Esophagus squamous epithelium (tissue), 5 donors: ENCODE measurements at regions not wholly inside any gene's neighbourhood (a gene's known extent, or its start where the extent isn't known, plus 50 kb on each side); places are given as distances from the start of the nearest gene placed in this dataset.
A peak's percentile ranks its signal among the peaks of the same experiment; 100 is the strongest.
"Not testable (repeated sequence)": the region's sequence is repeated elsewhere in the genome, so short reads cannot be mapped to it uniquely, and the experiment has no call there.

Experiments
- DNase-seq: peaks from one replicate; lab custom pipeline; 2025; lab: John Stamatoyannopoulos, UW
- H3K27ac ChIP-seq, 4 donors: fragments of 200-600 bp; sonication (generic); one replicate each; pipeline ENCODE4 v1.5.1; 2016 to 2019; ENCODE audit warnings: mild to moderate bottlenecking in 1 of 4
- H3K27me3 ChIP-seq, 4 donors: fragments of 200-600 bp; sonication (generic); 1 replicate in 3 of 4; 2 replicates in 1 of 4; pipeline versions ENCODE4 v1.5.1 to v1.6.0; 2017 to 2021; ENCODE audit warnings: antibody characterized with exemption in 1 of 4
- H3K36me3 ChIP-seq, 3 donors: fragments of 200-600 bp; sonication (generic); one replicate each; pipeline ENCODE4 v1.5.1; 2016 to 2019
- H3K4me1 ChIP-seq, 3 donors: fragments of 200-600 bp; sonication (generic); one replicate each; pipeline ENCODE4 v1.5.1; 2017 to 2019
- H3K4me3 ChIP-seq, 4 donors: fragments of 200-600 bp; sonication (generic); 1 replicate in 3 of 4; 2 replicates in 1 of 4; pipeline ENCODE4 v1.5.1; 2016 to 2019; ENCODE audit warnings: mild to moderate bottlenecking in 2 of 4, moderate library complexity in 1 of 4
- H3K9me3 ChIP-seq, 3 donors: fragments of 200-600 bp; sonication (generic); one replicate each; pipeline ENCODE4 v1.5.1; 2016 to 2019
- POLR2A ChIP-seq, 4 donors: fragments of 450-650 bp; IDR thresholded peaks; one replicate each; pipeline ENCODE4 v1.6.1; 2017; ENCODE audit warnings: antibody characterized with exemption in 4 of 4, mild to moderate bottlenecking in 4 of 4, moderate library complexity in 3 of 4
- WGBS, 2 donors: methylation state at CpG; one replicate each; pipeline ENCODE4 v1.1.5; 2018; 5-methylcytosine and 5-hydroxymethylcytosine counted together
- intact Hi-C: fragments of 100-400 bp; cut with DNase I; formaldehyde crosslinking; loops from one replicate; pipeline ENCODE4 v1.15.0; 2022
- TF ChIP-seq, protein P1 (sequence below), 6 experiments: fragments of 450-650 bp in 4 of 6; fragments of 200-600 bp in 2 of 6; sonication (generic) in 2 of 6; IDR thresholded peaks; one replicate each; pipeline ENCODE4 v1.5.1; 2016 to 2019; ENCODE audit warnings: antibody characterized with exemption in 6 of 6, mild to moderate bottlenecking in 4 of 6, moderate library complexity in 4 of 6
- donor health status: DM: yes; HTN: yes; CAD: no.

DNA sequence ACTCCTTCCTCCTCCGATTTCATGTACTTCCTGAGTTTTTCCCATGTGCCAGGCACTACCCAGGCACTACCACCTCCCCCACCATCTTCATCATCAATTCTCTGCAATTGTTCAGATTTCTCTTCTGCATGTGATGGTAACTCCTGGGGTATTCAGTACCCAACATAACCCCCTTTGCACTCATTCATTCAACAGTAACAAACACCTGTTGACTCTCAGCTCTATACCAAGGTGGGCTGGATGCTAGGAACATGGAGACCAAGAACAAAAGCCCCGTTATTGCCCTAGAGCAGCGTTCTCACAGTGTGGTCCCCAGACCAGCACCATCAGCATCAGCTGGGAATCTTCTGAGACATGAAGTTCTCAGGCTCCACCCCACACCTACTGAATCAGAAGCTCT is 113.0 kb upstream of the CHD2 start:
- no peak for TF ChIP-seq POLR2A (IDR thresholded peaks at IDR 0.05)
- TF ChIP-seq, protein P1, sequence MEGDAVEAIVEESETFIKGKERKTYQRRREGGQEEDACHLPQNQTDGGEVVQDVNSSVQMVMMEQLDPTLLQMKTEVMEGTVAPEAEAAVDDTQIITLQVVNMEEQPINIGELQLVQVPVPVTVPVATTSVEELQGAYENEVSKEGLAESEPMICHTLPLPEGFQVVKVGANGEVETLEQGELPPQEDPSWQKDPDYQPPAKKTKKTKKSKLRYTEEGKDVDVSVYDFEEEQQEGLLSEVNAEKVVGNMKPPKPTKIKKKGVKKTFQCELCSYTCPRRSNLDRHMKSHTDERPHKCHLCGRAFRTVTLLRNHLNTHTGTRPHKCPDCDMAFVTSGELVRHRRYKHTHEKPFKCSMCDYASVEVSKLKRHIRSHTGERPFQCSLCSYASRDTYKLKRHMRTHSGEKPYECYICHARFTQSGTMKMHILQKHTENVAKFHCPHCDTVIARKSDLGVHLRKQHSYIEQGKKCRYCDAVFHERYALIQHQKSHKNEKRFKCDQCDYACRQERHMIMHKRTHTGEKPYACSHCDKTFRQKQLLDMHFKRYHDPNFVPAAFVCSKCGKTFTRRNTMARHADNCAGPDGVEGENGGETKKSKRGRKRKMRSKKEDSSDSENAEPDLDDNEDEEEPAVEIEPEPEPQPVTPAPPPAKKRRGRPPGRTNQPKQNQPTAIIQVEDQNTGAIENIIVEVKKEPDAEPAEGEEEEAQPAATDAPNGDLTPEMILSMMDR (IDR thresholded peaks at IDR 0.05), result no peak
- Histone ChIP-seq H3K36me3 (peaks cover 0 to 4% (median 0%) of the 10 kb centered on the region in 3 donors), H3K27me3 (no peaks in the 10 kb centered on the region), H3K4me1 (no peaks in the 10 kb centered on the region), H3K27ac (no peak overlapping the region), H3K4me3 (no peak overlapping the region), H3K9me3 (no peaks in the 10 kb centered on the region)
- intact Hi-C loops, result no loop called here
- WGBS, 2 donors, result 63 to 83% methylated on average over 1 to 3 of the region's 3 CpGs
- DNase-seq, result no peak

DNA sequence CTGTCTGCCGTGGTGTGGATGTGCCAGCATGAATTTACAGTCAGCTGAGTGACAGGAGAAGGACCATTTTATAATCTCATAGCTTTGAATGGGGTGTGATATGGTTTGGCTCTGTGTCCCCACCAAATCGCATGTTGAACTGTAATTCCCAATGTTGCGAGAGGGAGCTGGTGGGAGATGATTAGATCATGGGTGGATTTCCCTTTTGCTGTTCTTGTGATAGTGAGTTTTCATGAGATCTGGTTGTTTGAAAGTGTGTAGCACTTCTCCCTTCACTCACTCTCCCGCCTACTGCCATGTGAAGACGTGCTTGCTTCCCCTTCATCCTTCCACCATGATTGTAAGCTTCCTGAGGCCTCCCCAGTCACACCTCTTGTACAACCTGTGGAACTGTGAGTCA is 111.9 kb upstream of the CHD2 start:
- no peaks in the 10 kb centered on the region for H3K9me3 ChIP-seq
- H3K27ac ChIP-seq, result no peak overlapping the region
- H3K36me3 ChIP-seq, result peaks cover 0 to 4% (median 0%) of the 10 kb centered on the region in 3 donors
- H3K4me3 ChIP-seq, result no peak overlapping the region
- TF ChIP-seq, protein P1 (IDR thresholded peaks at IDR 0.05), result no peak
- TF ChIP-seq POLR2A (IDR thresholded peaks at IDR 0.05), result no peak
- no peaks in the 10 kb centered on the region for H3K4me1 ChIP-seq
- DNase-seq, result no peak
- 90 to 94% methylated on average over 5 of the region's 5 CpGs for WGBS, 2 donors
- no peaks in the 10 kb centered on the region for H3K27me3 ChIP-seq
- intact Hi-C loops, result no loop called here

DNA sequence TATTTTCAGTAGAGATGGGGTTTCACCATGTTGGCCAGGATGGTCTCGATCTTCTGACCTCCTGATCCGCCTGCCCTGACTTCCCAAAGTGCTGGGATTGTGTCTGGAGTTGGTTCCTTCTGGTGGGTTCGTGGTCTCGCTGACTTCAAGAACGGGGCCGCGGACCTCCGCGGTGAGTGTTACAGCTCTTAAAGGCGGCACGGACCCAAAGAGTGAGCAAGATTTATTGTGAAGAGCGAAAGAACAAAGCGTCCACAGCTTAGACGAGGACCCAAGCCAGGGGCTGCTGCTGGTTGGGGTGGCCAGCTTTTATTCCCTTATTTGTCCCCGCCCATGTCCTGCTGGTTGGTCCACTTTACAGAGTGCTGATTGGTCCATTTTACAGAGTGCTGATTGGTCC is 111.3 kb upstream of the CHD2 start:
- H3K27me3 ChIP-seq, H3K4me1 ChIP-seq, H3K27ac ChIP-seq, H3K9me3 ChIP-seq, H3K4me3 ChIP-seq, H3K36me3 ChIP-seq, DNase-seq, intact Hi-C loops: not testable (repeated sequence)
- WGBS, 2 donors, result 80 to 94% methylated on average over 1 to 8 of the region's 15 CpGs

DNA sequence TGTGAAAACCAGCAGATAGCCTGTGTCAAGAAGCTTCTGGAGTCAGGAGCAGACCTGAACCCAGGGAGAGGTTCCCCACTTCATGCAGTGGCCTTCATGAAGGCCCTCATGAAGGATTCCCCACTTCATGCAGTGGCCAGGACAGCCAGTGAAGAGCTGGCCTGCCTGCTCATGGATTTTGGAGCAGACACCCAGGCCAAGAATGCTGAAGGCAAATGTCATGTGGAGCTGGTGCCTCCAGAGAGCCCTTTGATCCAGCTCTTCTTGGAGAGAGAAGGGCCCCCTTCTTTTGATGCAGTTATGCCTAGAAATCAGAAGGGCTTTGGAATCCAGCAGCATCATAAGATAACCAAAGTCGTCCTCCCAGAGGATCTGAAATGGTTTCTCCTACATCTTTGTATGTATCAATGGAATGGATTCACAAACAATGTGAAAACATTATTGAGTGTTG is 103.9 kb upstream of the CHD2 start:
- intact Hi-C loops, result no loop called here
- TF ChIP-seq POLR2A (IDR thresholded peaks at IDR 0.05), result no peak
- TF ChIP-seq, protein P1 (IDR thresholded peaks at IDR 0.05), result no peak
- Histone ChIP-seq H3K27ac (no peak overlapping the region), H3K9me3 (no peaks in the 10 kb centered on the region), H3K36me3 (no peaks in the 10 kb centered on the region), H3K4me3 (no peak overlapping the region), H3K27me3 (no peaks in the 10 kb centered on the region), H3K4me1 (peaks cover 0 to 25% (median 9%) of the 10 kb centered on the region in 3 donors)
- no peak for DNase-seq
- 50 to 75% methylated on average over 1 of the region's 1 CpG for WGBS, 2 donors

DNA sequence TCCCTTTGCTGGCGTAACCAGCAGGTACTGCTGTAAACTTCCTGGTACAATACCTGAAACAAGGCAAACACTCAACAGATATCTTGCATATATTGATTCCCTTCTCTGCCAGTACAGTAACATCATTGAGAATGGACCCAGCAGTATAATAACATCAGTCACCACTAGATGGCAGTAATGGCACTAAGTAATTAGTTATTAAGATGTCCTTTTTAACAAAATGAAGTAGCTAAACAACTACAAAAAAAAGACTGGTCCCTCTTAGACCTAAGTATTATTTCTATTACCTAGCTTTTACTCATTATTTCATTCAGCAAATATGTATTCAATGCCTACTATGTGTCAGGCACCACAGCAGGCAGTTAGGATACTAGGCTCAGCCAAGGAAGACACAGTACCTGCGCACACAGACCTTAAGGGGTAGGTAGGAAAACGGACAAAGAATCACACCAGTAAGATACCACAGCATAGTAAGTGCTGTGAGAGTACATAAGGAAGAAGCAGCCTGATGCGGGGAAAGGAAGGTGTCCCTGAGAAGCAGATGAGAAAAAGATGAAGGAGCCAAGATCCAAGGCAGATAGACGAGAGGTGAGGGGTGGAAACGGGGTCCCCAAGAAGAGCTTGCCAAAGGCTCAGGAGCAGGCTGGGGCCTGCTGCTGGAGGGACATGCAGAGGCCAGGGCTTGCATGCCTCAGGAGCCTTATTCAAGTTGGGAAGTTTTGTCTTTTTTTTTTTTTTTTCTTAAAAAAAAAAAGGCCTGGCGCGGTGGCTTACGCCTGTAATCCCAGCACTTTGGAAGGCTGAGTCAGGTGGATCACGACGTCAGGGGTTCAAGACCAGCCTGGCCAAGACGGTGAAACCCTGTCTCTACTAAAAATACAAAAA is 102.7 kb upstream of the CHD2 start:
- peaks cover 10 to 37% (median 21%) of the 10 kb centered on the region in 3 donors for H3K4me1 ChIP-seq
- TF ChIP-seq, protein P1 (IDR thresholded peaks at IDR 0.05), result peak; percentile 58 to 90 (median 80)
- TF ChIP-seq POLR2A (IDR thresholded peaks at IDR 0.05), result no peak
- no peaks in the 10 kb centered on the region for H3K36me3 ChIP-seq
- no peak for DNase-seq
- no peaks in the 10 kb centered on the region for H3K27me3 ChIP-seq
- 37 to 39% methylated on average over 12 of the region's 12 CpGs for WGBS, 2 donors
- intact Hi-C loops, result no loop called here
- H3K27ac ChIP-seq, result peak overlapping the region; percentile 69 to 88 (median 78)
- H3K9me3 ChIP-seq, result no peaks in the 10 kb centered on the region
- no peak overlapping the region for H3K4me3 ChIP-seq
